HG03175 (cell line): ENCODE measurements at regions not wholly inside any gene's neighbourhood (a gene's known extent, or its start where the extent isn't known, plus 50 kb on each side); places are given as distances from the start of the nearest gene placed in this dataset.

Experiments
- ATAC-seq: cut with Tn5 transposase; IDR thresholded peaks from one replicate; pipeline ENCODE4 v1.9.1; 2021; ENCODE audit warnings: mild to moderate bottlenecking, moderate library complexity; ENCODE audit not compliant: unreplicated experiment

DNA sequence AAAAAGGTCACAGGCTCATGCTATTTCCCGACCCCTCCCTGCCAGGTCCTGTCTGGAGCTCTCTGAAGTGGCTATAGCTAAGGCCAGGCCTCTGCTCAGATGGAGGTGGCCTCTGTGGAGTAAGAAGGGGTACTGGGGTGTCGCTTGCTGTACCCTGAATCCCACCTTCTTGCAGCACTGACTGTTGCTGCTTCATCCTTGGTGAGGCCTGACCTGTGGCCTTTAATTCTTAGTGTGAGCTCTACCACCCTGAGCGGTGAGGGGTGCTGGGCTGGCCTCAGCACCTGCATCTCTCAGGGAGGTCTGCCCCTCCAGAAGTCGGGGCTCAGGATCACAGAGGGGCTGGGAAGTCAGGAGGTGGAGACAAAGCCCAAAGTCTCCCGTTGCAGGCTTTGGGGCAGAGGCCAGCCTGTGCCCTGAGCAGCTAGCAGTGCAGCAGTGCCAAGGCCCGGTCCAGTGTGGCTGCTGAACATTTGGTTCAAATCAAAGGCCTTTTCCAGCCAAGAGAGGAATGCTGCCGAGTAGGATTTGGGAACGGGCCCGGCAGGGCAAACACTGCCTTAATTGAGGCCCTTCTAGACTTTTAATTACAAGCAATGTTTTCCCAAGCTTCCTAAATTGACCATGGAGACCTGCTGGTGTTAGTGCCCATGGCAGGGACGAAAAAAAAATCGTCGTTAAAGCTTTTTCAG lies 133.5 kb upstream of the HAAO start:
- ATAC-seq = no peak

DNA sequence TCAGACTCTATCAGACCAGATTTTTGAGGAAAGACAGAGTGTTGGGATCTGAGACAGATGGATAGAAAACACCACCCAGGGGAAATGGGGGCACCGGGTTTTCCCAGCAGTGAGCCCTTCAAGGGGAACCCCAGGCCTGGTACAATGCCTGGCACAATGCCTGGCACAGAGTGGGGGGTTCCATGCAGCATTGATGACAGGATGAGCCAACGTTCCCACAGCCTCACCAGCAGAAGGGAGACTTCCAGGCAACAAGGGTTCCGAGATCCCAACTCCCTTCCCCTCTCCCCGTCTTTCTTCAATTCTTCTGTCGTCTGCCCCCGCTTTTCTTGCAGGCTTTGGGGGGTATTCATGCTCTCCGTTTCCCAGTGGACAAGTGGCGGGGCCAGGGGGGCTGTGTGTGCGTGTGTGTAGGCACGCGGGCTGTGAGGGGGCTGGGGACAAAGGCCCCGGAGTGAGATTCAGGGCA lies 132.1 kb upstream of the HAAO start:
- no peak for ATAC-seq

DNA sequence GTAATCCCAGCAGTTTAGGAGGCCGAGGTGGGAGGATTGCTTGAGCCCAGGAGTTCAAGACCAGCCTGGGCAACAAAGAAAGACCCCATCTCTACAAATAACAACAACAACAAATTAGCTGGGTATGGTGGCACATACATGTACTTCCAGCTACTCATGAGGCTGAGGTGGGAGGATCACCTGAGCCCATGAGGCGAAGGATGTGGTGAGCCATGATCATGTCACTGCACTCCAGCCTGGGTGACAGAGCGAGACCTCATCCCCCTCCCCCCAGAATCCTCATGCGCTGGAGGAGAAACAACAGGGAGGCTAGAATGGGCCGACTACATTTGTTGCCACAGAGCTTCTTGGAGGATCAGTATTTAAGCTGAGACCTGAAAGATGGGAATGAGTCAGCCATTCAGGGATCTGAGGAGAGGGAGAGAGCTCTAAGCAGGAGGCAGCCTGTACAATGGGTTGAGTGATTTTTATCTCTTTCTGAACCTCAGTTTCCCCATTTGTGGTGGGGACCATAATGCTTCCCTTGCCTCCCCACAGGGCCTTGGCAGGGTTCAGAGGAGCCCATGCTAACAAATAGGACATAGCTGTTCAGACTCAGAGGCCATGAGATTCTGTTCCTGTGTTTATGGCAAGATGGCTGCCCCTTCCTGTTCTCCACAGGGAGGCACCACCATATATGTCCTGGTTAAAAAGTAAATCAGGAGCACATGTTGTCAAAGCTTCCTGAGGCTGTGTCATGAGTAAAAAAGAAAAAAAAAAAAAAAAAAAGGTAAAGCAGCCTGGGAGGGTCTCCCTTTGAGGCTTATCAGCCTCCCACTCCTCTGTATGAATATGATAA lies 131.4 kb upstream of the HAAO start:
- no peak for ATAC-seq

DNA sequence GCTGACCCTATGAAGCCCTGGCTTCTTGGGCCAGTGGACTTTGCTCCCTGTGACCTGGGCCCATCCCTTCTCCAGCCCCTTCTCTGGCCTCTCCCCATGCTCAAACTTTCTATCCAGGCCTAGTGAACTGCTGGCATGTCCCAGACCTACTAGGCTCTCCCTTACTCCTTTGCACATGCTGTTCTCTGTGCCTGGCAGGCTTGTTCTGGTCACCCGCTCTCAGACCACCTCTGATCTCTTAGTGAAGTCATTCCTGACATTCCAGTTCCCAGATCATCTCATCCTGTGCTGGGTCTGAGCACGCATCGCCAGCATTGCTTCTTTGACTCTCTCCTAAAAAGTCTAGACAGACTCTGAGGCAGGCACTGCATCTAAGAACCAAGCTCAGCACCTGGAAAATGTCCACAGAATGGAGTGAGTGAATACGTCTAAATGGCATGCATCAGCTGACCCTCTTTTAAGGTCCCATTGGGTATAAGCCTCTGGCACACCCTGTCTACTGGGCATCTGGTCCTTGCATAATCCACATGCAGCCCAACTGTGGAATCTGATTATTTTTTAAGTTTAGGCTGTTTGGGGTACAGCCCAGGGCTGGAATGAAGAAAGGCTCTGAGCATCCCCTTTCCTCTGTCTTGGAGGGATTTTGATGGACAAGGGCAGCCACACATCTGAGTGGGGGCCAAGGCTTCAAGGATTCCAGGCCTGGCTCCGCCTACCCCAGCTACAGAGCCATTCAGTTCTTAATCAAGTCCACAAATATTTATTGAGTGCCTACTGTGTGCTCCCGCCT lies 130.6 kb upstream of the HAAO start:
- ATAC-seq = no peak

DNA sequence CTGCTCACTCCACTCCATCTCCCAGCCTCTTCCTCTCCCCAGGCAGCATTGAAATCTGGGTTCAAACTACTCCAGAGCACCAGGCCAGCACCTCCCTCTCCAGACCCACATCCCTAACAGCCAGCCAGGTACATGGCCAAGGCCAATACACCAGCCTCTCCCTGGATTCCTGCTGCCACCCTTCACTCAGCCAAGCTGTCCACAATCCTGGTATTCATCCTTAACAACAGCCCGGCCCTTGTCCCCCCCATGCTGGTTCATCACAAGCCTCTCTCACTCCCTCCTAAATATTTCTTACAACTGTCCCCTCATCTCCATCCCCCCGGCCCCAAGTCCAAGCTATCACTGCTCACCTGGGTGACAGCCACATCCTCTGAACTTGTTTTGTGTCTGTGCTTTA lies 129.9 kb upstream of the HAAO start:
- no peak for ATAC-seq

DNA sequence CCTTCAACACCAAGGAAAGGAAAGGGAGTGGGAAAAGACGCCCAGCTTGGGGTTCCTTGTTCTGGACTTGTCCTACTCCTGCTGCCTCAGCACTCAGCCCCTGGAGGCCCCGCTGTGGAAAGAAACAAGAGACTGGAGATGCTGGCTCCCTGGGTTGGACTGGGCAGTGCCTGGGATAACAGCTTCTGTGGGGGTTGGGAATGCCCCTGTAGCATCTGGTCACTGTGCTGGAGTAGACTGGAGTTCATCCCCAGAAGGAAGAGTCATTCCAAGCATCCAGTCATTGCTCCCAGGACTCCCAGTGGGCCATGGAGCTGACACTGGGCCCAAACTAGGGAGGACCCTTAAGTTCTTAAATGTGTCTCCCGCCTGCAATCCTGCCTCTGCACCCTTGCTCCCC lies 129.3 kb upstream of the HAAO start:
- no peak for ATAC-seq

DNA sequence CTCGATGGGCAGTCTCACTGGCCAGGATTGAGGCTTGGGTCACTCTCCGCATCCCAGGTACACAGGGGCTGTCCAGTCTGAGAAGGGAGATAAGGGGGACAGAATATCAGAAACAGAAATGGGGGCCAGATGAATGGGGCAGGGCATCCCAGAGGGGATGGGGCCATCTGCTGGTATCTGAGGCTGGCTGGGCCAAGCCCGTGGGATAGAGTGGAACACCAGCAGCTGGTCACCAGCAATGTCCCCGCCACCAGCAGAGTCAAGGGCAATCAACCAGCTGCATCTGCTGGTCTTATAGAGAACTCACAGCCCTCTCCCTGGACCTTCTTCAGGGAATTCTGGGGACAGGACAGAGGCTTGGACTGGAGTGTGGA lies 128.8 kb upstream of the HAAO start:
- ATAC-seq = no peak

DNA sequence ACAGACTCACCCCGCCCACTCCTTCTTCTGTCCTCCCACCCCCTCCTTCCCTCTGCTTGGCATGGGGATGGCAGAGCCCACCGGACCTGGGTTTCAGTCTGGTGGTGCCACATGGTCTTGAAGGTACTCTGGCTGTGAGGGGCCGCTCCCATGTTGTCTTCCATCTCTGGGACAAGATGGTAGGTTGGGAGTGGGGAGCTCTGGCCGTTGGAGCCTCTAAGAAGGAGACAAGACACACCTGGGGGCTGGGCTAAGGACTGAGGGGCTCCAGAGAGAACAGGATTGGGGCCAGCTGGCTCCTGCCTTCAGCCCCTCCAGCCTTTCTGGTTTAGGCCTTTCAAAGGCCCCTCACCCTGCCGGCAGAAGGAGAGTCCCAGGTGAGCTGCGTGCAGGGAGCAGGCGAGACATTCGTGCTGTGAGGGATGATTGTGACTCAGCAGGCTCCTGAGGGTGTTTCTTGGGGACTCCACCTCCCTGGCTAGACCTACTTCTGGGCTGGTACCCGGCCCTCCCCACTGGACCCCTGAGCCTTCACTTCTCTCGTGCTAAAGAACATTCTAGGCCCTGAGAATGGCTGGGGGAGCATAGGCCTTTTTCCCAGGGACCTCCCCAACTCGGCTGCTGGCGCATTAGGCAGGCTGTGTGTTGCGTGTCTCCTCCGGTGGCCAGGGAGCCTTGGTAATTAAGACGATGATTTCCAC lies 128.2 kb upstream of the HAAO start:
- no peak for ATAC-seq

DNA sequence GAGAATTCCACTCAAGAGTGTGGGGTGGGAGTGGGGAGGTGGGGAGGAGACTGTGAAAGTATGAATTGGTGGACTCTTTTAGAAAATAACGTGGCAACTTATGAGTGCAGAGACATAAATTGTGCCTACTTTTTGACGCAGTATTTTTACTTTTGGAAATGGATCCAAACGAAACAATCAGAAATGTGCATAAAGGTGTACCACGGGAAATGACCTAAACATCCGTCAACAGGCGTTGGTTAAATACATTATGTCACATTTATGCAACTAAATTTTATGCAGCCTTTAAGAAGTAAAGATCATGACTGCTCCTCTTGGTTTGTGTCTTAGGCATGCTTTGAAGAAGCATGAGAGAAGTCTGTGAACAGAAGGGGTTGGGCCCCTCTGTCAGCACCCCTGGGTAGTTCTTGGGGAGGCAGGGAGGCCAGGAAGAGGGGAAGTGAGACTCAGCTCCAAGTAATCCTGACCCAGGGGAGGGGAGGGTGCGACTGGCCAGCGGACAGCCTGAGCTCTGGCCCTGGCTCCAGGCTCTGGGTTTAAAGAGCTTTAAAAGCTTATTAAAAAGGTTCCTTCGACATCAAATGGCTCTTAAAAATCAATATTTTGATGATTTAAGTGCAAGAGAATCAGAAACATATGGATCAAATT lies 126.4 kb upstream of the HAAO start:
- ATAC-seq = no peak

DNA sequence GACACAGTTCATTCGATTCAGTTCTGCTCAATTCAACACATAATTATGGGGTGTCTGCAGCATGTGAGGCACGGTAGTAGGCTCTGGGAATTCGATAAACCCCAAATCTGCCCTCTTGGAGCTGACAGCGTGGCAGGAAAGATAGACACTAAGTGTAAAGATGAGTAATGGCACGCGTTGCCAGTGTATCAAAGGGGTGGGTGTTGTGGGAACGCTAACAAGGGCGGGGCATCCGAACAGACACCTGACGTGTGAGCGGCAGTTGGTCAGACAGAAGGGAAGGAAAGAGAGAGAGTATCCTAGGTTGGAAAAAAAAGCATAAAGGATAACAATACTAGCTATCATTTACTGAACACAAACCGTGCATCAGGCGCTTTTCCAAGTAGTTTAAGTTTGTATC lies 125.7 kb upstream of the HAAO start:
- ATAC-seq = no peak

DNA sequence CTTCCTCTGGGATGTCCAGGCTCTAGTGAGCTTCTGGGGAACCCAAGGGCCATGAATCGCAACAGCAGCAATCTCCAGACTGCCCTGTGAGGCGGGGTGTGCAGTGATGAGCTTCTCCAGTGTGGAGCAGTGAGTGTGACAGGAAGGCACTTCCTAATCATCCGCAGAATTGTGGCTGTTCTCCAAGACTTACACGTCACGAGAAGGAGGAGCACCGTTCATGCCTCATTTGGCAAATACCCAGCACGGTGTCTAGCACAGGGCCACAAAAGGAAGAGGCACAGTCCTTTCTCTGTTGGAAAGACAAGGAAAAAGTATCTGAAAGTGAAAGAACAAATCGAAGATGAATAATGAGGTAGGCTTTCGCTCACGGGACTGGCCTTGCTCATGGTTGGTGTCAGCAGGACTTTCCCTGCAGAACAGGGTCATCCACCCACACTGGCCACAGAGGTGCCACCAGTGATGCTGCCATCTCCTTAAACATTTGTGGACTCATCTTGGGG lies 125.1 kb upstream of the HAAO start:
- no peak for ATAC-seq

DNA sequence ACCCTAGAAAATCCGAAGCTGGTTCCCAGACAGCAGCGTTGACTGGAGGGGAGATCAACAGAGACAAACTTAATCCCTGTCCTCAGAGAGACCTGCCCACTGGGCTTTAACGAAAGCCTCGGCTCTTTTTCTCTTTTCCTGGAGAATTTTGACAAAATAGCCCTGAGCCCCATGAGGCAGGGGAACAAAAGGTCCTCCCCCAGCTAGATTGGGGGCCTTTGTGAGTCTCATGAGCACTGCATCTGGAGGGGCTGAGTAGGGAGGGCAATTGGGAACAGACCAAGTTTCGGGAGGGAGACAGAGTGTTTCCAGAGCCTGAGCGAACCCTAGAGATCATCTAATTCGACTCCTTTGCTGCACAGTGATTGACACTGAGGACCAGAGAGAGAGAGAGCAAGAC lies 123.9 kb upstream of the HAAO start:
- no peak for ATAC-seq

DNA sequence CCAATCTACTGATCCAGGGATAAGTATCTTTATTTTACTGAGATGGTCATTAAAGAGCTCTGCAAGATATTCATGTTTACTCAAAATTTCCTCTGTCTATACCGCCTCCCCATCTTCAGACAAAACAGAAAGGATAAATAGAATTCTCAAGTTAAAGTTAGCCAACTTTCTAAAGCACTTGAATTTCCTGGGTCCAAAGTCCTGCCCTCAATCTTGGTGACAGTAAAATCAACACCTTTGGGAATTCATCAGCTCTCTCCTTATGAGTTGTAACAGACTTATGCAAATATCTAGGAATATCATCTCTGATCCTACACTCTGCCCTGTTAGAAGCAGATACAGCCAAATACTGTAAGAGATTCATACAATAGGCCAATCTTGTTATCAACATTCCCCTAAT lies 122.5 kb upstream of the HAAO start:
- ATAC-seq = no peak

DNA sequence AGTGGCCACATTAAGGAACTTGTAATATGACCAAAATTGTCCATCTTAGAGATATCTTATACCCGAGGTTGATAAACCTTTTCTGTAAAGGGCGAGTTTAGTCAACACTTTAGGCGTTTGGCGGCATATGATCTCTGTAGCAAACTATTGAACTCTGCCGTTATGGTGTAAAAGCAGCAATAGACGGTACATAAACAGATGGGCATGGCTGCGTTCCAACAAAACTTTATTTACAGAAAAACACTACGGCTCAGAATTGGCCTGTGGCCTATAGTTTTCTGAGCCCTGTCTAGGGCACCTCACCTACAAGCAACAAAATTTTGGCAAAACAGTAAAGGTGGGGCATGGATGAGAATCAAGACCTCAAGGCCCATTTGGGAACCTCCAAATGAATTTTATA lies 121.9 kb upstream of the HAAO start:
- no peak for ATAC-seq

DNA sequence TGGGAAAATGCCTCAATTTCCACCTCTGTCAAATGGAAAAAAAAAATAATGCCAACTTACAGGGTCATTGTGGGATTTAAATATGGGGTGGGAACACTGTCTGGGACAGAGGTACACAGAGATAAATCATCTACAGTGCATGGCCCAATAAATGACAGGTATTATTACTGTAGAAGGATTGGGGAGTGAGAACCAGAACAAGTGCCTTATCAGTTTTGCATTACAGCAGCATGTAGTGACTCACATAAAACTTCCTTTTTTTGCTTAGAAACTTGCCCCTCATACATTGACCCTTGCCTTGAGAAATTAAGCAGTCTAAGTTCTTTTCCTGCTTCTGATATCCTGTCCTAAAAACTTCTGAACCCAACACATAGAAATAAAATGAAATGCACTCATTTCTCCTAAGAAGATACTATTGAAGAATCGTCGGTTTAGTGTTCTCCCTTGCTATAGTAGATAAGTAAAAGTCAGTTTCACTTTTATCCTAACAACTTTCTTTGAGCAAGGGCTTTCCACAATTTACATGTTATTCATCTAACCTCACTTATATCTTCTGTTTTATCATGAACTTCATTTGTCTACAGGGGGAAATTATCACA lies 121.0 kb upstream of the HAAO start:
- ATAC-seq = no peak

DNA sequence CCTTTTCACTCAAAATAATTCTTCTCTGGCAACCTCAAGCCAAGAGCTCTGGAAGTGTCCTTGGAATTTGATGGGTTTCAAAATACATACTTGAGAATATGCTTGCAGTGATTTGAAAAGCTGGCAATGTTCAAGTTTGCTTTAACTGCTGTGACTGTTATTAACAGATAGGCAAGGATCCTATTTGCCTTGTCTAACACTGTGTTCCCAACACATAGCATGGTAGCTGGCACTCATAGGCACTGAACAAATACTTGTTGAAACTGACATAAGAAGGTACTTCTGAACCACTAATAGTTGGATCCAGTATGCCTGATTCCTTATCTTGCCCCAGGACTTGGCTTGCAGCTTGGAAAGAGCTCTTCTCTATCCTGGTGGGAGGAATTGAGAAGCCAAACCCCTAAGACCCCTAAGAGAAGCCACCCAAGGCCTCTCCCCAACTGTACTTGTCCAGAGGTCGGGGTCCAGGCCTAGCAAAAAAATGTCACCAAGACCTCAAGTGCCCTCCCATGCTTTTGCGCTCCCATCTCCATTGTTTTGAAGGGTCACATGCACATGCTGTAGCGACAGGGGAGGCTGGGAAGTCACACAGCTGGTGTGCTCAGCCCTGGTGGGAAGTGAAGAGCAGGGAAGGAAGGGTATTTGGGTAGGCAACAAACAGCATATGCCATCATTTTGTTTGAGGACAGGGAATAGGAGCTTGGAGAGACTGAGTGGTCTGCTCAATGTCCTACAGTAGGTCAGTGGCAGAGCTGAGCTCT lies 118.4 kb upstream of the HAAO start:
- ATAC-seq = no peak

DNA sequence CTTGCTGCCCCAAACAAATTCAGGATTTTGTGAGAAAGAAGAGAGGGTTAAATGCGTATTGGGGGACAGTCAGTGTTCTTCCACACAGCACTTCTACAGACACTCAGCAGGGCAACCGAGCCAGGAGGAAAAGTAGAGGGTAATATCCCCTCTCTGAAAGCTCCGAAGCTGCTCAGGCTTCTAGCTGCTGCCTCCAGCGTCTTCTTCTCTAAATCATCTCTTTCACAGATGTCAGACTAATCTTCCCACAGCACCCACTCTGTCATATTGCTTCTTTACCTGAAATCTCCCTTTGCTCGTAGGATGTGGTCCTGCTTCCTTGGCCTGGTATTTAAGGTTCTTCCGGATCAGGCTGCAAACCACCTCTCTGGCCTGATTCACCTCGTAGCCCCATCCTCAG lies 117.6 kb upstream of the HAAO start:
- ATAC-seq = no peak

DNA sequence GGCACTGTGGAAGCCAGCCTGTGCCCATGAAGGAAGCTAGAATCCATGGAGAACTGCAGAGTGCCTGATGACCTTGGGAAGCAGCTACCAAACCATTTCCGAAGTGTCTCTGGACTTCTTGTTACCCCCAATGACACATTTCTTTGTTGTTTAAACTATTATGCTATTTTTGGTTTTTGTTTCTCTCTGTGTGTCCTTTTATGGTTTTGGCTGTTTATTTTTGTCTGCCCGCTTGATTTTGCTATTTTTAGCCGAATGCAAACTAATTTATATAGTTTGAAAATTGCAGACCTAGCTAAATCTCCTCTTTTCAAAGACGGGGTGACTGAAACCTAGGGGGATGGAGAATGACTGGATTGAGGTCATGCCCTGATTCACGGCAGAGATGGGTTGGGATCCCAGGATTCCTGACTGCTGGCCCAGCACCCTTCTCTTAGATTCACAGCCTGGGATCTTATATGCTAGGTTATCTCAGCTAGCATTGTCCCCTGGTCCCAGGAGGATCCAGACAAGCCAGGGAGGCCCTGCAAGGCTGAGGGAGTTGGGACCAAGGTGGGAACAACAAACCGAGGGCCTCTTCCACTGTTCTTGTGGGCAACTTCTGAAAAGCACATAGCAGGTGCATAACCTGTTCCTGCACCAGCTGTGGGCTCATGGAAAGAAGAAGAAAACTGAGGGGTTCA lies 116.3 kb upstream of the HAAO start:
- no peak for ATAC-seq

DNA sequence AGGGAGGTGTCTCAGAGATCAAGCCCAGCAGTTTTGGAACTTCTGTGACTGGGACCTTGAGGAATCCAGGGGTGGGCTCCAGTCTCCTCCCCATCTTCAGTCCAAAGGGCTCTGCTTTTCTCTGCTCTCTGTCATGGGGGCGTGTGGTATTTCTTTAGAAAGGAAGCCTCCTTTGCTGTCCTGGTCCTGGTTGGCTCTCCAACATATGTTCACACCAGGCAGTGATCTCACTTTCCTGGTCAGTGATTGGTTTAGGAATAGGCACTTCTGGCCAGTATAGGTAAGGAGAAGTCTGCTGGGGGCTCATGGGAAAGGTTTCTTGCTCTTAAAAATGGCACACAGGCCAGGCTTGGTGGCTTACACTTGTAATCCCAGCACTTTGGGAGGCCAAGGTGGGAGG lies 115.5 kb upstream of the HAAO start:
- ATAC-seq = no peak
